Mammary epithelial cell (primary cell): ENCODE measurements at regions not wholly inside any gene's neighbourhood (a gene's known extent, or its start where the extent isn't known, plus 50 kb on each side); places are given as distances from the start of the nearest gene placed in this dataset.

Experiments
- CTCF ChIP-seq, 2 donors: IDR thresholded peaks in 1 of 2; conservative IDR thresholded peaks in 1 of 2; 2 replicates each; pipeline ENCODE4 v1.5.1; 2011 to 2012; ENCODE audit warnings: inconsistent platforms in 2 of 2, low read length in 2 of 2, mild to moderate bottlenecking in 2 of 2, control low read depth in 1 of 2, low read depth in 1 of 2; ENCODE audit not compliant: insufficient read depth in 1 of 2; ENCODE audit errors: extremely low read depth in 1 of 2
- EZH2 ChIP-seq: IDR thresholded peaks from 2 replicates; pipeline ENCODE4 v1.6.1; 2012; ENCODE audit warnings: low read length, inconsistent platforms, borderline replicate concordance

- TF ChIP-seq CTCF (conservative IDR thresholded peaks at IDR 0.05 in 1 of 2, IDR thresholded peaks at IDR 0.05 in 1 of 2; ENCODE audit: extremely low read depth in 1 of 2, insufficient read depth in 1 of 2, low read depth in 1 of 2, low read length in 2 of 2) (no peak), EZH2 (no peak)
Measured at GRCh38 chr10:123526356-123527064, 139.6 kb upstream of the GPR26 start.
